ENCODE measurements at regions not wholly inside any gene's neighbourhood (a gene's known extent, or its start where the extent isn't known, plus 50 kb on each side); places are given as distances from the start of the nearest gene placed in this dataset.

- TF ChIP-seq ATF3 (IDR thresholded peaks at IDR 0.05; ENCODE audit: insufficient read depth, low read depth, low read length) (no peak), MAX (IDR thresholded peaks at IDR 0.05) (no peak)
Observed at GRCh38 chr3:66827726-66828125, 170.4 kb upstream of the KBTBD8 start (continued).

All from H1 (cell line).